HUES64 (cell line): ENCODE measurements at regions not wholly inside any gene's neighbourhood (a gene's known extent, or its start where the extent isn't known, plus 50 kb on each side); places are given as distances from the start of the nearest gene placed in this dataset.
A peak's percentile ranks its signal among the peaks of the same experiment; 100 is the strongest.

Experiments used
- H3K27ac ChIP-seq: 2 replicates; pipeline ENCODE4 v1.7.0; 2013; ENCODE audit warnings: low read depth, low read length, inconsistent platforms
- H3K27me3 ChIP-seq: 2 replicates; pipeline ENCODE4 v1.6.1; 2013; ENCODE audit warnings: mild to moderate bottlenecking, low read length; ENCODE audit not compliant: insufficient read depth
- H3K36me3 ChIP-seq: 2 replicates; pipeline ENCODE4 v1.6.1; 2013; ENCODE audit warnings: mild to moderate bottlenecking, low read length; ENCODE audit not compliant: insufficient read depth
- H3K4me1 ChIP-seq: 2 replicates; pipeline ENCODE4 v1.6.1; 2013; ENCODE audit warnings: mild to moderate bottlenecking, low read length, moderate library complexity; ENCODE audit not compliant: insufficient read depth
- H3K4me3 ChIP-seq: 2 replicates; pipeline ENCODE4 v1.5.1; 2013; ENCODE audit warnings: mild to moderate bottlenecking, low read length, moderate library complexity
- H3K9ac ChIP-seq: 2 replicates; pipeline ENCODE4 v1.6.1; 2013; ENCODE audit warnings: mild to moderate bottlenecking, low read depth, low read length
- H3K9me3 ChIP-seq: 2 replicates; pipeline ENCODE4 v1.6.1; 2013; ENCODE audit warnings: low read depth, low read length; ENCODE audit not compliant: insufficient read depth
- WGBS: fragments of 150-250, 120-280 bp; methylation state at CpG from one replicate; pipeline ENCODE4 v1.1.7; 2013; ENCODE audit warnings: missing lambda C conversion rate; 5-methylcytosine and 5-hydroxymethylcytosine counted together

DNA sequence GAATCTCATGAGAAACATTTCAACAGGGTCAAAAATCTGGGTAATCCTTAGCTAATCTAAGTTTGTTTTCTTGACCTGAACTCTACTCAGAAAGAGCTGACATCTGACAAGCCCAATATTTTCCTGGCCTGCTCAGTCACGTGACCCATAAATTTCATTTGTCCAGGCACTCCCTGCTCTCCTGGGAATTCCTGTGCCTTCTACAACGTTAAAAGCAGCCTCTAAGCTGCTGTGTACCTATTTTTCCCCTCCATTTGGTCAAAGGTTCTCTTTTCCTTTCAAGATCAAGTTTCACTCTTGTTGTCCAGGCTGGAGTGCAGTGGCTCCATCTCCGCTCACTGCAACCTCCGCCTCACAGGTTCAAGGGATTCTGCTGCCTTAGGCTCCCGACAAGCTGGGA is 148.8 kb upstream of the ABCA1 start:
- H3K4me3 ChIP-seq, result no peak overlapping the region
- no peak overlapping the region for H3K27ac ChIP-seq
- 86% methylated on average over 5 of the region's 5 CpGs for WGBS
- H3K9me3 ChIP-seq, result no peaks in the 10 kb centered on the region
- H3K27me3 ChIP-seq, result no peaks in the 10 kb centered on the region
- H3K9ac ChIP-seq, result no peak overlapping the region
- no peaks in the 10 kb centered on the region for H3K36me3 ChIP-seq
- H3K4me1 ChIP-seq, result no peaks in the 10 kb centered on the region

DNA sequence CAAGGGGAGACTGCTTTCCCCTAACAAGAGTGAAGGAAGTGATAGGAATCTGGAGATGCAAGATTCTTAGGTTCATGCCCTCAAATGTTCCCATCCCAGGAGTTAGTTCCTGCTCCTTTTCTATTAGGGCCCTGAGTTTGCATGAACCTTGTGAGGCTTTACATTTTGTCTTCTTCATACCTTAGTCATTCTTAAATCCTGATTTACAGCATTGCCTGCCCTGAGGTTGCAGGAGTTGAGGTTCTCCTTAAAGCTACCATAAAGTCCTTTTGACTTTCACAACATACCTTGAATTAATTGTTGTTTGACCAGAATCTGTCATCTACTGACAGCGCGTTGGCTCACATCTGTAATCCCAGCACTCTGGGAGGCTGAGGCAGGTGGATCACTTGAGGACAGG is 151.5 kb upstream of the ABCA1 start:
- WGBS, result 95% methylated on average over 2 of the region's 2 CpGs
- H3K4me3 ChIP-seq, result no peak overlapping the region
- no peak overlapping the region for H3K9ac ChIP-seq

DNA sequence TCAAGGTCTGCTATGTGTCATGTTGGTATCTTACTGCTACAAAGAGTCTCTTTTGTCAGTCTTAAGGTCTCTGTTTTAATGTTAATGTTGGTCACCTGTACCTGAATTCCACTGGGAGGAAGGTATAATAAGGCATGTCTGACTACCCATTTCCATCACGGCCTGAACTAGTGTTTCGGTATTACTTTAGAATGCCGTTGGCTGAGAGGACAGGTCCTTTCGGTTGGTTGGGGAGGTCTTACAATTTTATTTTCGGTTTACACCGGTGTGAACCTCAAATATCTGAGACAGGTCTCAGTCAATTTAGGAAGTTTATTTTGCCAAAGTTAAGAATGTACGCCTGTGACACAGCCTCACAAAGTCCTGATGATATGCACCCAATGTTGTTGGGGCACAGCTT is 154.9 kb upstream of the ABCA1 start:
- 80% methylated on average over 7 of the region's 7 CpGs for WGBS

More for the DNA sequence above, 151.5 kb upstream of the ABCA1 start:
- Histone ChIP-seq H3K27ac (no peak overlapping the region), H3K27me3 (no peaks in the 10 kb centered on the region), H3K4me1 (peaks cover 8% of the 10 kb centered on the region), H3K36me3 (no peaks in the 10 kb centered on the region), H3K9me3 (no peaks in the 10 kb centered on the region)

DNA sequence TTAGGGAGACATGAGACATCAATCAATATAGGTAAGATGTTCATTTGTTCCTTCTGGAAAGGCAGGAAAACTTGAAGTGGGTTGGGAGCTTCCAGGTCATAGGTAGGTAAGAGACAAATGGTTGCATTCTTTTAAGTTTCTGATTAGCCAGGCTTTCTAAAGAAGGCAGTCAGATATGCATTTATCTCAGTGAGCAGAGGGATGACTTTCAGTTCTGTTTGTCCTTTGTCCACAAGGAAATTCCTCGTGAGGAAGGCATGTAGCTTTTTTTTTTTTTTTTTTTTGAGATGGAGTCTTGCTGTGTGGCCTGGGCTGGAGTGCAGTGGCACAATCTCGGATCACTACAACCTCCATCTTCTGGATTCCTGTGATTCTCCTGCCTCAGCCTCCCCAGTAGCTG is 155.3 kb upstream of the ABCA1 start:
- Histone ChIP-seq H3K36me3 (no peaks in the 10 kb centered on the region), H3K27me3 (no peaks in the 10 kb centered on the region), H3K27ac (no peak overlapping the region), H3K4me3 (no peak overlapping the region), H3K9ac (no peak overlapping the region), H3K9me3 (no peaks in the 10 kb centered on the region), H3K4me1 (peaks cover 8% of the 10 kb centered on the region)
- WGBS, result 70% methylated on average over 2 of the region's 2 CpGs

More for the DNA sequence above, 154.9 kb upstream of the ABCA1 start:
- no peak overlapping the region for H3K4me3 ChIP-seq
- no peaks in the 10 kb centered on the region for H3K36me3 ChIP-seq
- no peak overlapping the region for H3K9ac ChIP-seq
- H3K27ac ChIP-seq, result peak overlapping the region; percentile 35; the same call in 1 of the 2 replicates
- H3K9me3 ChIP-seq, result no peaks in the 10 kb centered on the region
- peaks cover 8% of the 10 kb centered on the region for H3K4me1 ChIP-seq
- H3K27me3 ChIP-seq, result no peaks in the 10 kb centered on the region

DNA sequence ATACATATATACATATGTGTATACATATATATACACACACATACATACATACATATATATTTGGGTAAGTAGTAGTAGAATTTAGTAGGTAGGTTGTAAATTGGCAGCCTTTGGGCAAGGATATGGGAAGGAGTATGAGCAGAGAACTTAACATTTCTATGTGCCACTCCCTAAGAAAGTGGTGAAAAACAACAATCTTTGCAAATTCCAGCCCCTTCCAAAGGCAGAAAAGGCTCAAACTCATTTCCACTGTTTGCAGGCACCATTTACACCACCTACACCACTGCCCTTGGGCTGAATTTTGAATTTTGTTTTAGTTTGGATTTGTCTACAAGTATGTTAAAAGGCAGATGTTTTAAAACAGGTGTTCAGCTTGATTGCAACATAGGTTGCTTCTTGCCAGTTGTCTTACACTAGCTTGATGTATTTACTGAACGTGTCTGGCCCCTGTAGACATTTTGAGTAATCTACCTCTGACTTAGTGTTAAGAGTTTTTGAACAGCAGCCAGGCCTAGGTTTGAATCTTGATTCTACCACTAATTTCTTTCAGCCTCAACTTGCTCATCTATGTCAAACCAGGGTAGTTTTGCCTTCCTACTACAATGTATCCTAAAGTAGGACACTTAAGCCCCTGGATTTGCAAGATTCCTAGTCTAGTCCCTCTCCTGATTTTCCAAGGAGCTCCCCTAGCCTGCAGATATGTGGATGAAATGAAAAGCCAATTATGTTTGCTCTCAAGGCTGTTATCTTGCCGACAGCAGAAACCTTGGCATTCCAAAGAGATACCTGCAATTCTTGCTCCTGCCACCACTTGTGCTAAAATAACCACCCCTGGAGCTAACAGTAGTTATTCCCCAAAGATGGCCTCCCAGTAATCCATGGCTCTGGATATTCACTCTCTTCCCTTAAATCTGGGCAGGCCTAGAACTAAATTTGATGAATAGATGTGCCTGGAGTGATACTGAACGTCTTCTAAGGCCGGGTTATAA is 156.2 kb upstream of the SLC44A1 start:
- H3K9me3 ChIP-seq, result no peaks in the 10 kb centered on the region

DNA sequence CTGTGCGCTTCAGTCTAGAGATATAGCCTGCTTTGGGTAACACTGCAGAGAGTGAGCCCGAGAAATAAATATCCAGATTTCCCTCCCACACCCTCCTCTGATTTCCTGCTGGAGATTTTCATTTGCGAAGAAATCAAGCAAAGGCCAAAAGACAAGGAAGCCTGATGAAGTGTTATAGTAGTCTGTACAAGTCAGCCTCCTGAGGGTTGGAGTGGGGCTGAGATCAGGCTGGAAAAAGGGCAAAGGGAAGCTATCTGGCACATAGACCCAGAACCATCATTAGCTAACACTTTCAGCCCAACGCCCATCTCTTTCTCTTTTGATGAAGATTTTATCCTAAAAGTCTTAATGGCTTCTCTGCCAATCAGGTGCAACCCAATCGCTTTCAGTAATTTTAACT is 154.6 kb upstream of the SLC44A1 start:
- H3K4me1 ChIP-seq, result peaks cover 6% of the 10 kb centered on the region; the same call in 1 of the 2 replicates
- no peaks in the 10 kb centered on the region for H3K27me3 ChIP-seq
- no peak overlapping the region for H3K4me3 ChIP-seq
- no peaks in the 10 kb centered on the region for H3K9me3 ChIP-seq
- no peak overlapping the region for H3K9ac ChIP-seq
- H3K36me3 ChIP-seq, result no peaks in the 10 kb centered on the region
- no peak overlapping the region for H3K27ac ChIP-seq
- WGBS, result 96% methylated on average over 5 of the region's 5 CpGs

More for the DNA sequence above, 156.2 kb upstream of the SLC44A1 start:
- Histone ChIP-seq H3K27me3 (no peaks in the 10 kb centered on the region), H3K27ac (no peak overlapping the region), H3K9ac (no peak overlapping the region), H3K36me3 (no peaks in the 10 kb centered on the region), H3K4me3 (no peak overlapping the region), H3K4me1 (no peaks in the 10 kb centered on the region)
- 89% methylated on average over 4 of the region's 4 CpGs for WGBS

DNA sequence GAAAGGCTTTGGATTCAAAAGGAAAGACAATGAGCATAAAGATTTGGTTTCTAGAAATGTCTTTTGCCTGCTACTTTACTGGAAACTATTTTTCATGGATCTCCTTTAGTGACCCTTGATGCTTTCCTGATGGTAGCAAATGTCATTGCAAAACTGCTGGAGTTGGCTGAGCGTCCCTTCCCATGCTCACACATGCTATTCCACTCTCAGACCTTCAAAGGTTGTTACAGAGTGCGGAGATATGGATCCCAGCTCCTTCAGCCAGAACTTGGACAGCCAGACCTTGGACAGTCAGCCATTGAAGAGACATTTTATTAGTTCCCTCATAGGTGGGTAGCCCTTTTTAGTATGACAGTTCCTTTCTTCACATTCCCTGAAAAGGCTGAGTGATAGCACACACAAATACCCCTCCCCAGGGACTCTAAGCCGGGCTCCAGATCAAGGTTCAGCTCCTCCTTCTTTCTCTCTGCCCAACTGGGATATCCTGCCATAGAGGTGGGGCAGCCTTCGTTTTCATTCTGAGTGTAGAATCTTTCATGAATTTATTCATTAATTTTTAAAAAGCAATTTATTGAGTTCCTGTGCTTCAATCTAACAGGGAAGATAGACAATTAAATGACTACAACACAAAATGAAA is 153.3 kb upstream of the SLC44A1 start:
- no peaks in the 10 kb centered on the region for H3K9me3 ChIP-seq
- H3K4me1 ChIP-seq, result peaks cover 15% of the 10 kb centered on the region
- H3K9ac ChIP-seq, result no peak overlapping the region
- H3K27me3 ChIP-seq, result no peaks in the 10 kb centered on the region
- WGBS, result 78% methylated on average over 3 of the region's 4 CpGs
- H3K36me3 ChIP-seq, result no peaks in the 10 kb centered on the region
- no peak overlapping the region for H3K27ac ChIP-seq
- H3K4me3 ChIP-seq, result no peak overlapping the region

DNA sequence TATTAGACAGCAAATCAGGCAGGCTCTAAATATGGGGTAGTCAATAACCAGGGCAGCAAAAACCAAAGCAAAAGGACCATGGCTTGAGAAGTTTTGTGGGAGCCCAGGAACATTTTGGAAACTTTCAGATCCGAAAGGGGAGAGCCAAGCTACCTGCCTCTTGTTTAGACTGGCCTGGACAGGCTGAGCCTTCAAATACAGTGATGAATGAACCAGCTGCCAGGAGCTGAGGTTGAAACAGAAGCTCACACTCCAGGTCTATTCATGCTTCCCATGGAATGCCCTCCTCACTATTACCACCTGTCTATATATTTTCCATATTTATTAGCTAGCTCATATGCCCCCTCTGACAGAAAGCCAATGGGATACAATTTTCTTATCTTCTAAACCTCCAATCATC is 150.8 kb upstream of the SLC44A1 start:
- Histone ChIP-seq H3K9ac (no peak overlapping the region), H3K27me3 (no peaks in the 10 kb centered on the region), H3K27ac (no peak overlapping the region), H3K4me3 (no peak overlapping the region), H3K36me3 (no peaks in the 10 kb centered on the region), H3K9me3 (no peaks in the 10 kb centered on the region), H3K4me1 (peaks cover 15% of the 10 kb centered on the region)
- 83% methylated on average over 1 of the region's 1 CpG for WGBS

DNA sequence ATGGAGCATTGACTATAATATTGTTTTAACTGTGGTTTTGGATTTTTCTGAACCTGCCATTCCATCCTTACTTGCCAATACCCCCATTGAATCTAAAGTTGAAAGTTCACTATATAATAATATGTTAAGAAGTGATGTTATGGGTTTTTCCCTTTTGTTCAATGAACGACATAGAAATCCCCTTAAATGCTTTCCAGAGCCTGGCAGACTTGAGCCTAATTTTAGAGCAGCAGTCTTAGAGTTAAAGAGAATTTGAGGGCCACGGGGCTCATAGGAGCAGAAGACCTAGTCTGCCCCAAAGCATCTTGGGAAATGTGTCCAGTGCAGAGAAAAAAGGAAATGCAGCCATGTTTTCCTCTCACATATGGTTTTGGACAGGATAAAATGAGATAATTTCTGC is 146.1 kb upstream of the SLC44A1 start:
- Histone ChIP-seq H3K9ac (no peak overlapping the region), H3K27me3 (no peaks in the 10 kb centered on the region), H3K4me3 (no peak overlapping the region), H3K27ac (no peak overlapping the region), H3K36me3 (no peaks in the 10 kb centered on the region), H3K4me1 (peaks cover 15% of the 10 kb centered on the region), H3K9me3 (no peaks in the 10 kb centered on the region)
- WGBS, result 95% methylated on average over 2 of the region's 2 CpGs

DNA sequence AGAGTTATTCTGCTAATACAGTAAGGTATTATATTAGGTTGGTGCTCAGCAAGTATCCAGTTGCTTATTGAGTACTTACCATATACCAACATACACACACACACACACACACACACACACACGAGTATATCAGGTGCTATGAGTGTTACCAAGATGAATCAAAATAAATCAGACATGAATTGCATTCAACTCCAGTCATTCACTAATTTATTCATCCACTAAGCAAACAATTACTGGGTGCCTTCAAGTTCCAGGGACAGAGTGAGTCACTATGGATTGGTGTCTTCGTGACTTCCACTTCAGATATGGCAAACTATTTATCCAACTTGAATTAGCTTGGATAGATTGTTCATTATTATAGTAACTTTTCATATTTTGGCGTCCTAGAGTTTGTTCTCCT is 140.7 kb upstream of the SLC44A1 start:
- 87% methylated on average over 1 of the region's 3 CpGs for WGBS
- Histone ChIP-seq H3K36me3 (no peaks in the 10 kb centered on the region), H3K4me3 (no peak overlapping the region), H3K27me3 (no peaks in the 10 kb centered on the region), H3K9me3 (no peaks in the 10 kb centered on the region), H3K9ac (no peak overlapping the region), H3K27ac (no peak overlapping the region), H3K4me1 (no peaks in the 10 kb centered on the region)

DNA sequence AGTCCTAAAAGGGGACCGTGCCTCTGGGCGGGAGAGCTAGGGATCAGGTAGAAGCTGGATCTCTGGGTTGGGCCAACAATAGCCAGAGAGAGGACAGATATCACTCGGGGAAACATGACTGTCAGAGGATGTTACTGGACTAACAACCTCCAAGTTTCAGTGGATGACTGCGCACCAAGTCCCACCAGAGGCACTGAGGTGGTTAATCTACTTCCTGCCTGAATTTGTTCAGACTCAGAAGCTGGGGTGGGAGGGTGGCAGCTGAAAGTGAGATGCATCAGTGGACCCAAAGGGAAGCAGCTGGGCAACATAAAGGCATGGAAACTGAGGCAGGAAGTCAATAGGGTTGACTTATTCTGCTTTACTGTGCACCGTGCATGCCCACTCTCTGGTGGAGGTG is 130.1 kb upstream of the SLC44A1 start:
- Histone ChIP-seq H3K27ac (no peak overlapping the region), H3K36me3 (no peaks in the 10 kb centered on the region), H3K4me1 (peaks cover 7% of the 10 kb centered on the region), H3K4me3 (no peak overlapping the region), H3K27me3 (no peaks in the 10 kb centered on the region), H3K9me3 (no peaks in the 10 kb centered on the region), H3K9ac (no peak overlapping the region)
- WGBS, result 96% methylated on average over 5 of the region's 5 CpGs
